ENCODE measurements at regions not wholly inside any gene's neighbourhood (a gene's known extent, or its start where the extent isn't known, plus 50 kb on each side); places are given as distances from the start of the nearest gene placed in this dataset.

DNA sequence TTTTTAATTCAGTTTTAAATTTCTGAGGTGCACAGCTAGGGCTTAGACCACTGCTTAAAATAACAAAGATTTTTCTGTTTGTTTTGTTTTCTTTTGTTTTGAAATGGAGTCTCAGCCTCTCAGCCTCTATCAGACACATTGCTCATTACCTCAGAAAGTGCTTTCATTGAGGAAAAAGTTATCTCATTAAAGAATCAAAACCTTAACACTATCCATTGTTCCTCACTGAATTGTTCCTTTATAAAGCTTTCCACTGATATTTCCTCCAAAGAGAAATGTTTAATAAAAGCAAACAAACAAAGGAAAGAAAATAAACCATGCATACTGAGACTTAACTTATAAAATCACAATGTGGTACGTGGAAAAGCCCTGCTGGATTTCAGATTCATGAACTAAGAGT lies 63.8 kb downstream of the SIPA1L2 start:
- TF ChIP-seq, protein P1, sequence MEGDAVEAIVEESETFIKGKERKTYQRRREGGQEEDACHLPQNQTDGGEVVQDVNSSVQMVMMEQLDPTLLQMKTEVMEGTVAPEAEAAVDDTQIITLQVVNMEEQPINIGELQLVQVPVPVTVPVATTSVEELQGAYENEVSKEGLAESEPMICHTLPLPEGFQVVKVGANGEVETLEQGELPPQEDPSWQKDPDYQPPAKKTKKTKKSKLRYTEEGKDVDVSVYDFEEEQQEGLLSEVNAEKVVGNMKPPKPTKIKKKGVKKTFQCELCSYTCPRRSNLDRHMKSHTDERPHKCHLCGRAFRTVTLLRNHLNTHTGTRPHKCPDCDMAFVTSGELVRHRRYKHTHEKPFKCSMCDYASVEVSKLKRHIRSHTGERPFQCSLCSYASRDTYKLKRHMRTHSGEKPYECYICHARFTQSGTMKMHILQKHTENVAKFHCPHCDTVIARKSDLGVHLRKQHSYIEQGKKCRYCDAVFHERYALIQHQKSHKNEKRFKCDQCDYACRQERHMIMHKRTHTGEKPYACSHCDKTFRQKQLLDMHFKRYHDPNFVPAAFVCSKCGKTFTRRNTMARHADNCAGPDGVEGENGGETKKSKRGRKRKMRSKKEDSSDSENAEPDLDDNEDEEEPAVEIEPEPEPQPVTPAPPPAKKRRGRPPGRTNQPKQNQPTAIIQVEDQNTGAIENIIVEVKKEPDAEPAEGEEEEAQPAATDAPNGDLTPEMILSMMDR (IDR thresholded peaks at IDR 0.05; ENCODE audit: insufficient read depth, low read length), result no peak
- TF ChIP-seq POLR2AphosphoS5 (IDR thresholded peaks at IDR 0.05; ENCODE audit: low read depth) (no peak), SPI1 (IDR thresholded peaks at IDR 0.05; ENCODE audit: borderline replicate concordance, low read depth) (no peak), GABPA (IDR thresholded peaks at IDR 0.05; ENCODE audit: low read depth) (no peak)
- TF ChIP-seq, protein P2, sequence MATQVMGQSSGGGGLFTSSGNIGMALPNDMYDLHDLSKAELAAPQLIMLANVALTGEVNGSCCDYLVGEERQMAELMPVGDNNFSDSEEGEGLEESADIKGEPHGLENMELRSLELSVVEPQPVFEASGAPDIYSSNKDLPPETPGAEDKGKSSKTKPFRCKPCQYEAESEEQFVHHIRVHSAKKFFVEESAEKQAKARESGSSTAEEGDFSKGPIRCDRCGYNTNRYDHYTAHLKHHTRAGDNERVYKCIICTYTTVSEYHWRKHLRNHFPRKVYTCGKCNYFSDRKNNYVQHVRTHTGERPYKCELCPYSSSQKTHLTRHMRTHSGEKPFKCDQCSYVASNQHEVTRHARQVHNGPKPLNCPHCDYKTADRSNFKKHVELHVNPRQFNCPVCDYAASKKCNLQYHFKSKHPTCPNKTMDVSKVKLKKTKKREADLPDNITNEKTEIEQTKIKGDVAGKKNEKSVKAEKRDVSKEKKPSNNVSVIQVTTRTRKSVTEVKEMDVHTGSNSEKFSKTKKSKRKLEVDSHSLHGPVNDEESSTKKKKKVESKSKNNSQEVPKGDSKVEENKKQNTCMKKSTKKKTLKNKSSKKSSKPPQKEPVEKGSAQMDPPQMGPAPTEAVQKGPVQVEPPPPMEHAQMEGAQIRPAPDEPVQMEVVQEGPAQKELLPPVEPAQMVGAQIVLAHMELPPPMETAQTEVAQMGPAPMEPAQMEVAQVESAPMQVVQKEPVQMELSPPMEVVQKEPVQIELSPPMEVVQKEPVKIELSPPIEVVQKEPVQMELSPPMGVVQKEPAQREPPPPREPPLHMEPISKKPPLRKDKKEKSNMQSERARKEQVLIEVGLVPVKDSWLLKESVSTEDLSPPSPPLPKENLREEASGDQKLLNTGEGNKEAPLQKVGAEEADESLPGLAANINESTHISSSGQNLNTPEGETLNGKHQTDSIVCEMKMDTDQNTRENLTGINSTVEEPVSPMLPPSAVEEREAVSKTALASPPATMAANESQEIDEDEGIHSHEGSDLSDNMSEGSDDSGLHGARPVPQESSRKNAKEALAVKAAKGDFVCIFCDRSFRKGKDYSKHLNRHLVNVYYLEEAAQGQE (IDR thresholded peaks at IDR 0.05; ENCODE audit: insufficient replicate concordance, low read depth), result no peak
- Histone ChIP-seq H3K27ac (replicated peaks) (no peak overlapping the region), H3K27me3 (ENCODE audit: insufficient read depth, poor library complexity, severe bottlenecking) (no peaks in the 10 kb centered on the region), H3K4me3 (replicated peaks; ENCODE audit: insufficient read depth, low read length) (no peak overlapping the region)
- no peak for DNase-seq (ENCODE audit: low read depth in 1 of 2, low spot score in 1 of 2)

DNA sequence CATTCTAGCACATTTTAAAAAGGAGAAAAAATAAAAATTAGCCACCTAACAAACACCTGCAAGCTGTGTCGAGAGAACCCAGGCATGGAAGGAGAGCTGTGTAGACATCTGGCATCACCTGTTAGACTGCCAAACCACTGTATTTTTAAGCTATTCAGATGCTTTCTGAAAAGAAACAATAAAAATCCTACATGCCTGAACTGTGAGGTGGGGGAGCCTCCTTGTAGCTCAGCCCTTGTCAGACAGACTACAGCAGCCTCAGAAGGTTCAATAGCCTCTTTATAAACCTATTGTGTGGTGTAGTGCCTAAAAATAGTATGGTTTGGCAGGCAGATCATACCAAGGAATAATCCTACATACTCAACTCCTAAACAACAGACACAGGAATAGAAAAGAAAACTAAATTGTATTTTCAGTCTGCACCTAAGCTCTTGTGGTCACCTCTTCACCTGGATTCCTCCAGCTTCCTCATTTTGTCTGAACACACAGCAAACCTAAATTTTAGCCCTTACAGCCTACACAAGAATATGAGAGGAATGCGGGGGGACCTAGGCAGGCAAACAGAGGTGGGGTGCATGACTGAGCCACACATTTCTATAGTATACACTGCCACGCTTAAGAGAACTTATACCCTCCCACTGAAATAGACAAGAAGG lies 67.0 kb downstream of the SIPA1L2 start:
- DNase-seq (ENCODE audit: low read depth in 1 of 2, low spot score in 1 of 2), result no peak
- no peaks in the 10 kb centered on the region for H3K27me3 ChIP-seq (ENCODE audit: insufficient read depth, poor library complexity, severe bottlenecking)
- no peak overlapping the region for H3K27ac ChIP-seq (replicated peaks)
- H3K4me3 ChIP-seq (replicated peaks; ENCODE audit: insufficient read depth, low read length), result no peak overlapping the region
- no peak for TF ChIP-seq GABPA (IDR thresholded peaks at IDR 0.05; ENCODE audit: low read depth)
- no peak for TF ChIP-seq SPI1 (IDR thresholded peaks at IDR 0.05; ENCODE audit: borderline replicate concordance, low read depth)
- no peak for TF ChIP-seq POLR2AphosphoS5 (IDR thresholded peaks at IDR 0.05; ENCODE audit: low read depth)
- TF ChIP-seq, protein P1 (IDR thresholded peaks at IDR 0.05; ENCODE audit: insufficient read depth, low read length), result no peak
- TF ChIP-seq, protein P2 (IDR thresholded peaks at IDR 0.05; ENCODE audit: insufficient replicate concordance, low read depth), result no peak

DNA sequence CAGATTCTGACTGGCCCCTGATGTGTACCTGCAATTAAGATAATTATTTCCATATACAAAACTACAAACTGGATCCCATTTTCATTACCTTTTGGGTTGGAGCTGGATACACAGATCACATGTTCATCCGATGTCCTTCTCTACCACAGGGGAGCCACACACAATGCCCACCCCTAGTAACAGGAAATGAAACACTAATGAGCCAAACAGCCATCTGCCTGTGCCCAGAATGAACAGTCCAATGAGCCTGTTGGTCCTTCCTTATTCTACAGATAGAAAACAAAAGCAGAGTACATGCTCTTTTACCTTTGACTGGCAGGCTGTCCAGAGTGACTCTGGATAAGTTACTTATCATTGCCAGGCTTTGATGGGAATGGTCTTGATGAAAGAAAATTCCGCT lies 68.6 kb downstream of the SIPA1L2 start:
- DNase-seq (ENCODE audit: low read depth in 1 of 2, low spot score in 1 of 2), result no peak
- TF ChIP-seq, protein P2 (IDR thresholded peaks at IDR 0.05; ENCODE audit: insufficient replicate concordance, low read depth), result no peak
- TF ChIP-seq POLR2AphosphoS5 (IDR thresholded peaks at IDR 0.05; ENCODE audit: low read depth), result no peak
- TF ChIP-seq, protein P1 (IDR thresholded peaks at IDR 0.05; ENCODE audit: insufficient read depth, low read length), result no peak
- no peak for TF ChIP-seq SPI1 (IDR thresholded peaks at IDR 0.05; ENCODE audit: borderline replicate concordance, low read depth)
- no peak for TF ChIP-seq GABPA (IDR thresholded peaks at IDR 0.05; ENCODE audit: low read depth)
- Histone ChIP-seq H3K4me3 (replicated peaks; ENCODE audit: insufficient read depth, low read length) (no peak overlapping the region), H3K27me3 (ENCODE audit: insufficient read depth, poor library complexity, severe bottlenecking) (no peaks in the 10 kb centered on the region), H3K27ac (replicated peaks) (no peak overlapping the region)
